ENCODE measurements at regions not wholly inside any gene's neighbourhood (a gene's known extent, or its start where the extent isn't known, plus 50 kb on each side); places are given as distances from the start of the nearest gene placed in this dataset.

- DNase-seq, result no peak
- Histone ChIP-seq H3K27ac (no peak overlapping the region), H3K36me3 (no peaks in the 10 kb centered on the region), H3K4me3 (no peak overlapping the region), H3K27me3 (no peaks in the 10 kb centered on the region), H3K4me1 (ENCODE audit: insufficient read depth) (no peaks in the 10 kb centered on the region), H3K9me3 (no peaks in the 10 kb centered on the region)
- 92 to 96% (median 95%) methylated on average over 5 of the region's 5 CpGs for WGBS, 3 donors
- TF ChIP-seq CTCF (IDR thresholded peaks at IDR 0.05) (no peak), POLR2A (IDR thresholded peaks at IDR 0.05) (no peak), EP300 (IDR thresholded peaks at IDR 0.05) (no peak)
- intact Hi-C loops (cut with DNase I), result no loop called here
These were observed 494.8 kb upstream of the KLHL29 start for GRCh38 chr2:22890132-22890531.

GRCh38 chr2:22893761-22894517 lies 491.0 kb upstream of the KLHL29 start:
- intact Hi-C loops (cut with DNase I), result no loop called here
- TF ChIP-seq POLR2A (IDR thresholded peaks at IDR 0.05) (no peak), EP300 (IDR thresholded peaks at IDR 0.05) (no peak), CTCF (IDR thresholded peaks at IDR 0.05) (no peak)
- no peaks in the 10 kb centered on the region for H3K9me3 ChIP-seq
- H3K4me1 ChIP-seq (ENCODE audit: insufficient read depth), result no peaks in the 10 kb centered on the region
- no peak overlapping the region for H3K27ac ChIP-seq
- 80 to 84% (median 82%) methylated on average over 13 of the region's 13 CpGs for WGBS, 3 donors
- H3K4me3 ChIP-seq, result no peak overlapping the region
- DNase-seq, result no peak
- H3K36me3 ChIP-seq, result no peaks in the 10 kb centered on the region
- no peaks in the 10 kb centered on the region for H3K27me3 ChIP-seq

- no peak for DNase-seq
- no peaks in the 10 kb centered on the region for H3K9me3 ChIP-seq
- H3K36me3 ChIP-seq, result no peaks in the 10 kb centered on the region
- H3K27me3 ChIP-seq, result no peaks in the 10 kb centered on the region
- intact Hi-C loops (cut with DNase I), result no loop called here
- WGBS, 3 donors, result 27 to 40% (median 36%) methylated on average over 2 of the region's 2 CpGs
- TF ChIP-seq POLR2A (IDR thresholded peaks at IDR 0.05), result no peak
- no peak for TF ChIP-seq EP300 (IDR thresholded peaks at IDR 0.05)
- no peak for TF ChIP-seq CTCF (IDR thresholded peaks at IDR 0.05)
- H3K4me3 ChIP-seq, result no peak overlapping the region
- no peak overlapping the region for H3K27ac ChIP-seq
- no peaks in the 10 kb centered on the region for H3K4me1 ChIP-seq (ENCODE audit: insufficient read depth)
These were observed 490.2 kb upstream of the KLHL29 start for GRCh38 chr2:22894761-22895160.

- 90 to 92% (median 92%) methylated on average over 2 of the region's 2 CpGs for WGBS, 3 donors
- DNase-seq, result no peak
- TF ChIP-seq POLR2A (IDR thresholded peaks at IDR 0.05), result no peak
These were observed 487.6 kb upstream of the KLHL29 start for GRCh38 chr2:22897428-22897827.

GRCh38 chr2:22900674-22901073 lies 484.3 kb upstream of the KLHL29 start:
- TF ChIP-seq EP300 (IDR thresholded peaks at IDR 0.05), result no peak
- no peak for TF ChIP-seq CTCF (IDR thresholded peaks at IDR 0.05)
- no peak for TF ChIP-seq POLR2A (IDR thresholded peaks at IDR 0.05)
- intact Hi-C loops (cut with DNase I), result no loop called here
- WGBS, 3 donors, result 73 to 83% (median 75%) methylated on average over 2 of the region's 2 CpGs
- Histone ChIP-seq H3K4me1 (ENCODE audit: insufficient read depth) (no peaks in the 10 kb centered on the region), H3K9me3 (no peaks in the 10 kb centered on the region), H3K27me3 (no peaks in the 10 kb centered on the region), H3K27ac (no peak overlapping the region), H3K4me3 (no peak overlapping the region), H3K36me3 (no peaks in the 10 kb centered on the region)
- no peak for DNase-seq

More at GRCh38 chr2:22897428-22897827, 487.6 kb upstream of the KLHL29 start:
- intact Hi-C loops (cut with DNase I), result no loop called here
- no peak overlapping the region for H3K27ac ChIP-seq
- H3K9me3 ChIP-seq, result no peaks in the 10 kb centered on the region
- no peak overlapping the region for H3K4me3 ChIP-seq
- H3K36me3 ChIP-seq, result no peaks in the 10 kb centered on the region
- no peaks in the 10 kb centered on the region for H3K27me3 ChIP-seq
- H3K4me1 ChIP-seq (ENCODE audit: insufficient read depth), result no peaks in the 10 kb centered on the region

Measured in ovary (tissue), 7 donors.